ENCODE measurements at regions not wholly inside any gene's neighbourhood (a gene's known extent, or its start where the extent isn't known, plus 50 kb on each side); places are given as distances from the start of the nearest gene placed in this dataset.

DNA sequence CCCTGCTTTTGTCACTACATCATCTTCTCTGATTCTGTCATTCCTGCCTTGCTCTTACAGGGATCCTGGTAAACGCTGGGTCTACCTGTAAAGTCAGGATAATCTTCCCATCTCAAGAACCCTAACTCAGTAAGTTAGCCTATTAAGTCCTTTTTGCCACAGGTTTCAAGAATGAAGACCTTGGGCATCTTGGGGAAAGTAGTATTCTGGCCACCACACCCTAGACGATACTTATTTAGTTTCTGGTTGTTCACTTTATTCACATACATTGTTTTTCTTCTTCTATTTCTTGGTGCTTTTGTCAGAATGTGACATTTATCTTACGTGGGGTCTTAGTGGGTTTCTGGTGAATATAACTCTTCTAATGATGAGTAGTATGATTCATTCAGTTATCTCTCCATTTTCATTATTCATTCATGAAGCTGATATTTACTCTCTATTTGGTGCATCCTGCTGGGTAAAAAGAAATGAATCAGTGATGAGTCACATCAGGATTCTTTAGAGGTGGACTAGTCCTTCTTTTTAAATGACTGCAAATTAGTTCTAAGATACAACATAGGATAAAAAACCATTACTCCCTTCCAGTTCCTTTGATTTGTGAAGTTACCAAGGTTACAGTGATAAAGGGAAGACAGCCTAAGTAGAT is 514.4 kb upstream of the B3GALT2 start:
- no peak for DNase-seq
- H3K4me2 ChIP-seq (ENCODE audit: low read depth, low read length, poor library complexity, severe bottlenecking): no peak overlapping the region

DNA sequence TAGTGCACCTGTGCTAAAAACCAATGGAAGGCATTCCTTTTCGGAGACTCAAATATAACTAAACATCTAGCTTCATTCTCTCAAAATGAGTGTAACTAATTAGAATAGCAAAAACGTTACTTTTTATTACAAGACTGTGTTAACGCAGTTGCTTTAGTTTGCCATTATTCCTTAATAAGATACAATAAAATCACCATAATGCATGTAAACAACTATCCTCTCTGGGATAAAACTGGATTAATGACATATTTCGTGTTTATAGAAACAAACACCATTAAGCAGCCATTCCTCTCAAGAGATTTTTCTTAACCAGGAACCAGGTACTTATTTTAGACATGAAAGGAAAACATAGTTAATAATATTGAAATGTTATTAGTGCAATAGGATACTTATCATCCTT is 512.8 kb upstream of the B3GALT2 start:
- H3K4me2 ChIP-seq (ENCODE audit: low read depth, low read length, poor library complexity, severe bottlenecking): no peak overlapping the region
- no peaks in the 10 kb centered on the region for H3K79me2 ChIP-seq (ENCODE audit: low read length)
- no peak for DNase-seq
- no peak overlapping the region for H3K27ac ChIP-seq (ENCODE audit: low read length)
- no peaks in the 10 kb centered on the region for H3K36me3 ChIP-seq (ENCODE audit: insufficient read depth, low read length)
- H3K9me3 ChIP-seq (ENCODE audit: low read length): no peaks in the 10 kb centered on the region
- H2AFZ ChIP-seq (ENCODE audit: low read length): no peak overlapping the region
- H4K20me1 ChIP-seq (ENCODE audit: insufficient read depth, low read depth, low read length): no peaks in the 10 kb centered on the region
- H3K27me3 ChIP-seq (ENCODE audit: low read length): no peaks in the 10 kb centered on the region
- no peaks in the 10 kb centered on the region for H3K9me2 ChIP-seq (replicated peaks; ENCODE audit: insufficient read depth, low read length)
- no peak overlapping the region for H3K4me3 ChIP-seq (ENCODE audit: low read length)
- H3K4me1 ChIP-seq (ENCODE audit: low read length): no peaks in the 10 kb centered on the region
- H3K9ac ChIP-seq (ENCODE audit: low read length): no peak overlapping the region

More for the DNA sequence above, 514.4 kb upstream of the B3GALT2 start:
- Histone ChIP-seq H3K36me3 (ENCODE audit: insufficient read depth, low read length) (no peaks in the 10 kb centered on the region), H3K27ac (ENCODE audit: low read length) (no peak overlapping the region), H3K79me2 (ENCODE audit: low read length) (no peaks in the 10 kb centered on the region), H3K4me1 (ENCODE audit: low read length) (no peaks in the 10 kb centered on the region), H3K9me3 (ENCODE audit: low read length) (no peaks in the 10 kb centered on the region), H4K20me1 (ENCODE audit: insufficient read depth, low read depth, low read length) (no peaks in the 10 kb centered on the region), H3K27me3 (ENCODE audit: low read length) (no peaks in the 10 kb centered on the region), H3K9ac (ENCODE audit: low read length) (no peak overlapping the region), H2AFZ (ENCODE audit: low read length) (no peak overlapping the region), H3K9me2 (replicated peaks; ENCODE audit: insufficient read depth, low read length) (no peaks in the 10 kb centered on the region), H3K4me3 (ENCODE audit: low read length) (no peak overlapping the region)

DNA sequence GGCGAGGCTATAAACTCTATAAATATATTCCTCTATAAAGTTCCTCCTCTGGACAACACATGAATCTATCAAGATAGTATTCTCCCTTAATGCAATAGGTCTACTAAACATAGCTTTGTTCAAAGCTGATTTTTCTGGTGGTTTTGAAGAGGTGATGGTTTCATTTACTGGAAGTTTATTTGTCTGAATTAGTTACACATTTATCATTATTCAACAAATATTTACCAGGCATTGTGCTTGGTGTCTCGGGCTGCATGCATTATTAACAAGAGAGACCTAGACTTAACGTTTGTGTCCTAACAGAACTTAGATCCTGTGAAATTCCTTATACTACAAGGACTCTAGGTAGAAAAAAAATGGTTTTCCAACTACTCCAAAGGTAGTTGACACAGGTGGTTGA is 511.4 kb upstream of the B3GALT2 start:
- Histone ChIP-seq H3K9me3 (ENCODE audit: low read length) (no peaks in the 10 kb centered on the region), H3K36me3 (ENCODE audit: insufficient read depth, low read length) (no peaks in the 10 kb centered on the region), H4K20me1 (ENCODE audit: insufficient read depth, low read depth, low read length) (no peaks in the 10 kb centered on the region), H2AFZ (ENCODE audit: low read length) (no peak overlapping the region), H3K4me3 (ENCODE audit: low read length) (no peak overlapping the region), H3K9ac (ENCODE audit: low read length) (no peak overlapping the region), H3K27ac (ENCODE audit: low read length) (no peak overlapping the region), H3K4me2 (ENCODE audit: low read depth, low read length, poor library complexity, severe bottlenecking) (no peak overlapping the region), H3K27me3 (ENCODE audit: low read length) (no peaks in the 10 kb centered on the region), H3K9me2 (replicated peaks; ENCODE audit: insufficient read depth, low read length) (no peaks in the 10 kb centered on the region), H3K4me1 (ENCODE audit: low read length) (no peaks in the 10 kb centered on the region), H3K79me2 (ENCODE audit: low read length) (no peaks in the 10 kb centered on the region)
- no peak for DNase-seq

DNA sequence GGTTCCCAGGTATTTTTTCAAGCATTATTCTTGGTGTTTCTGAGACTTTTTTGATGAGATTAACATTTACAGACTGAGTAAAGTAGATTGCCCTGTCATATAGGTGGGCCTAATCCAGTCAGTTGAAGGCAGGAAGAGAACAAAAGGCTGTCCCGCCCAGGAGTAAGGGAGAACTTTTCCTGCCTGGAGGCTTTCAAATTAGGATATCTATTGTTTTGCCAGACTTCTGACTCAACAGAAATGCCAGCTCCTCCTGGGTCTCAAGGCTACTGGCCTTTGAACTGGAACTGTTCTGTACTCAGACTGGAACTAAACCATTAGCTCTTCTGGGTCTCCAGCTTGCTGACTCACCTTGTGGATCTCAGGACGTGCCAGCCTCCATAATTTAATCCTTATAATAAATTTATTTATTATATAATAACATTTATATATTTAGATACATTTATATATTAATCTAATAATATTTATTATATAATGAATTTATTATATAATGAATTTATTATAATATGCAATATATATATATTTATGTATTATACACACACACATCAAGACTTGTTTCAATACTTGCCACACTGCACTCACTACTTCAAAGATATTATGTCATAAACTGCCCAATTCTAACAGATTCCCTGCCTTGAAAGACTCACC is 510.8 kb upstream of the B3GALT2 start:
- H3K4me1 ChIP-seq (ENCODE audit: low read length): no peaks in the 10 kb centered on the region
- DNase-seq: no peak
- H2AFZ ChIP-seq (ENCODE audit: low read length): no peak overlapping the region
- no peaks in the 10 kb centered on the region for H4K20me1 ChIP-seq (ENCODE audit: insufficient read depth, low read depth, low read length)
- H3K27me3 ChIP-seq (ENCODE audit: low read length): no peaks in the 10 kb centered on the region
- no peaks in the 10 kb centered on the region for H3K36me3 ChIP-seq (ENCODE audit: insufficient read depth, low read length)
- no peaks in the 10 kb centered on the region for H3K79me2 ChIP-seq (ENCODE audit: low read length)
- H3K27ac ChIP-seq (ENCODE audit: low read length): no peak overlapping the region
- no peaks in the 10 kb centered on the region for H3K9me3 ChIP-seq (ENCODE audit: low read length)
- no peak overlapping the region for H3K9ac ChIP-seq (ENCODE audit: low read length)
- no peaks in the 10 kb centered on the region for H3K9me2 ChIP-seq (replicated peaks; ENCODE audit: insufficient read depth, low read length)
- no peak overlapping the region for H3K4me2 ChIP-seq (ENCODE audit: low read depth, low read length, poor library complexity, severe bottlenecking)
- H3K4me3 ChIP-seq (ENCODE audit: low read length): no peak overlapping the region

DNA sequence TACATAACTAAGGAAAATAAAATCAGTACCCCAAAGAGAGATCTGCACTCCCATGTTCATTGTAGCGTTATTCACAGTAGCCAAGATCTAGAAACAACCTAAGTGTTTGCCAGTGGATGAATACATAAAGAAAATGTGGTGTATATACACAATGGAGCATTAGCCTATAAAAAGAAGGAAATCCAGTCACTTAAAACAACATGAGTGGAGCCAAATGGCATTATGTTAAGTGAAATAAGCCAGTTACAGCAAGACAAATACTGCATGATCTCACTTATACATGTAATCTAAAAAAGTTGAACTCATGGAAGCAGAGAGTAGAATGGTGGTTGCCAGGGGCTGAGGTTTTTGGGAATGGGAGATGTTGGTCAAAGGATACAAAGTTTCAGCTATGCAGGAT is 508.3 kb upstream of the B3GALT2 start:
- no peaks in the 10 kb centered on the region for H3K9me3 ChIP-seq (ENCODE audit: low read length)
- H3K9me2 ChIP-seq (replicated peaks; ENCODE audit: insufficient read depth, low read length): no peaks in the 10 kb centered on the region
- no peaks in the 10 kb centered on the region for H3K4me1 ChIP-seq (ENCODE audit: low read length)
- H3K9ac ChIP-seq (ENCODE audit: low read length): no peak overlapping the region
- H2AFZ ChIP-seq (ENCODE audit: low read length): no peak overlapping the region
- no peaks in the 10 kb centered on the region for H4K20me1 ChIP-seq (ENCODE audit: insufficient read depth, low read depth, low read length)
- H3K36me3 ChIP-seq (ENCODE audit: insufficient read depth, low read length): no peaks in the 10 kb centered on the region
- DNase-seq: no peak
- no peak overlapping the region for H3K27ac ChIP-seq (ENCODE audit: low read length)
- no peaks in the 10 kb centered on the region for H3K27me3 ChIP-seq (ENCODE audit: low read length)
- H3K4me2 ChIP-seq (ENCODE audit: low read depth, low read length, poor library complexity, severe bottlenecking): no peak overlapping the region
- no peaks in the 10 kb centered on the region for H3K79me2 ChIP-seq (ENCODE audit: low read length)
- H3K4me3 ChIP-seq (ENCODE audit: low read length): no peak overlapping the region

DNA sequence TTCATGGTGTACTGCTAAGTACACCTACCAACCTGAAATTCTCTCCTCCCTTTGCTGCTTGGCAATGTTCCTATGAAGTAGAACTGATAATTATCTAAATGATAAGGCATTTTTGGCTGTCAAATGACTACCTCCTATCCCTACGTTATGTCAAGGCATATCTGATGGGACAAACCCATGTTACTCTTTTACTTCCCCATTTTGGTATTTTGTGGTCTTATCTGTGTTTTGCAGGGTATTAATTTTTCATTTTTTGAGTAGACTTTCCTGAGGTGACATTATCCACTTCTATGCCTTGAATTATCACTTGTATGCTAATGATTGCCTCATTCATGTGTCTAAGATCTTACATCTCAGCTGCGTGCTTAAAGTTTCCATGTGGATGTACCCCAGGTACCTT is 499.6 kb upstream of the B3GALT2 start:
- Histone ChIP-seq H3K27me3 (ENCODE audit: low read length) (no peaks in the 10 kb centered on the region), H4K20me1 (ENCODE audit: insufficient read depth, low read depth, low read length) (no peaks in the 10 kb centered on the region), H3K9me2 (replicated peaks; ENCODE audit: insufficient read depth, low read length) (no peaks in the 10 kb centered on the region), H3K9ac (ENCODE audit: low read length) (no peak overlapping the region), H3K4me3 (ENCODE audit: low read length) (no peak overlapping the region), H3K4me1 (ENCODE audit: low read length) (no peaks in the 10 kb centered on the region), H3K27ac (ENCODE audit: low read length) (no peak overlapping the region), H3K4me2 (ENCODE audit: low read depth, low read length, poor library complexity, severe bottlenecking) (no peak overlapping the region), H3K9me3 (ENCODE audit: low read length) (no peaks in the 10 kb centered on the region), H3K79me2 (ENCODE audit: low read length) (no peaks in the 10 kb centered on the region), H3K36me3 (ENCODE audit: insufficient read depth, low read length) (no peaks in the 10 kb centered on the region), H2AFZ (ENCODE audit: low read length) (no peak overlapping the region)
- no peak for DNase-seq

DNA sequence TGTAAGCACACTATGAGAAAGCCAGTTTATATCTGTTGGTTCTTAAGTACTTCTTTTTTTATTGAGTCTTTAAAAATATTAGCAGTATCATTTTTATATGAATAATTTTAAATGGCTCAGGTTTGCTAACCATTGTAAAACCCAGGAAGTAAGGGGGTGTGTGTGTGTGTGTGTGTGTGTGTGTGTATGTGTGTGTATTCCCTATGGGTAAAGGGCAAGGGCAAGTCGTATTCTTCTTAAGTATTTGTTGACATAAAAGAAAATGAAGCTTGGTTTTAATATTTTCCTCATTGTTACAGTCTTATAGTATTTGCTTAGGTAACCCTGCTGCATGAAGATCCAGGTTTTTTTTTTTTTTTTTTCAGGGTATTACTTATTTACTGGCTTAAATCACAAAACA is 495.0 kb upstream of the B3GALT2 start:
- H3K4me3 ChIP-seq (ENCODE audit: low read length): no peak overlapping the region
- H3K9me2 ChIP-seq (replicated peaks; ENCODE audit: insufficient read depth, low read length): no peaks in the 10 kb centered on the region
- H3K4me2 ChIP-seq (ENCODE audit: low read depth, low read length, poor library complexity, severe bottlenecking): no peak overlapping the region
- DNase-seq: no peak
- H3K9me3 ChIP-seq (ENCODE audit: low read length): no peaks in the 10 kb centered on the region
- H2AFZ ChIP-seq (ENCODE audit: low read length): no peak overlapping the region
- no peaks in the 10 kb centered on the region for H3K79me2 ChIP-seq (ENCODE audit: low read length)
- no peaks in the 10 kb centered on the region for H4K20me1 ChIP-seq (ENCODE audit: insufficient read depth, low read depth, low read length)
- no peak overlapping the region for H3K27ac ChIP-seq (ENCODE audit: low read length)
- no peak overlapping the region for H3K9ac ChIP-seq (ENCODE audit: low read length)
- H3K27me3 ChIP-seq (ENCODE audit: low read length): no peaks in the 10 kb centered on the region
- H3K4me1 ChIP-seq (ENCODE audit: low read length): no peaks in the 10 kb centered on the region
- no peaks in the 10 kb centered on the region for H3K36me3 ChIP-seq (ENCODE audit: insufficient read depth, low read length)

DNA sequence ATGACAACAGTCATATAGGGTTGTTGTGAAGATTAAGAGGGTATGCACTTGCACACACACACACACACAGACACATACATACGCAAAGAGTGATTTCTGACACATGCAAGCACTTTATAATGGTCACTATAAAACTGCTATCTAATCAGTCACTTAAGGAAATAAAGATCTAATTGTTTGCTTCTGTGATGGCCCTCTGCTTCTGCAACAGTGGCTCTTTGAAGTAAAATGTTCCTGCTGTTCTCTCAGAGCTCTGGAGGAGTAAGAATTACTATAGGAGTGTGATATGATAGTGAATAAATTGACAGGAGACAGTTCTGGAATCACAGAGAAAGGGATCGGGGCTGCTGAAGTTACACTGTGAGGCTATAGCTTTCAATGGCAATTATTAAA is 494.5 kb upstream of the B3GALT2 start:
- Histone ChIP-seq H3K27ac (ENCODE audit: low read length) (no peak overlapping the region), H3K9me2 (replicated peaks; ENCODE audit: insufficient read depth, low read length) (no peaks in the 10 kb centered on the region), H3K4me3 (ENCODE audit: low read length) (no peak overlapping the region)

More for the DNA sequence above, 494.5 kb upstream of the B3GALT2 start:
- Histone ChIP-seq H3K36me3 (ENCODE audit: insufficient read depth, low read length) (no peaks in the 10 kb centered on the region), H3K79me2 (ENCODE audit: low read length) (no peaks in the 10 kb centered on the region), H3K4me2 (ENCODE audit: low read depth, low read length, poor library complexity, severe bottlenecking) (no peak overlapping the region), H3K27me3 (ENCODE audit: low read length) (no peaks in the 10 kb centered on the region), H3K4me1 (ENCODE audit: low read length) (no peaks in the 10 kb centered on the region), H3K9ac (ENCODE audit: low read length) (no peak overlapping the region), H3K9me3 (ENCODE audit: low read length) (no peaks in the 10 kb centered on the region), H2AFZ (ENCODE audit: low read length) (no peak overlapping the region), H4K20me1 (ENCODE audit: insufficient read depth, low read depth, low read length) (no peaks in the 10 kb centered on the region)
- DNase-seq: no peak

All from Karpas-422 (cell line).